GM10266 (cell line): ENCODE measurements at regions not wholly inside any gene's neighbourhood (a gene's known extent, or its start where the extent isn't known, plus 50 kb on each side); places are given as distances from the start of the nearest gene placed in this dataset.
A peak's percentile ranks its signal among the peaks of the same experiment; 100 is the strongest.

Experiments
- DNase-seq: peaks from one replicate; pipeline ENCODE4 v3.0.0; 2012; ENCODE audit errors: extremely low spot score
- CTCF ChIP-seq: IDR thresholded peaks from 2 replicates; pipeline ENCODE4 v1.5.1; 2012; ENCODE audit warnings: mild to moderate bottlenecking, low read depth; ENCODE audit not compliant: control insufficient read depth, insufficient read depth; ENCODE audit errors: missing control alignments

GRCh38 chr1:235019961-235020360 lies 108.7 kb downstream of the TOMM20 start:
- no peak for TF ChIP-seq CTCF

GRCh38 chr1:235019471-235019870 lies 109.2 kb downstream of the TOMM20 start:
- TF ChIP-seq CTCF, result no peak

More at GRCh38 chr1:235019961-235020360, 108.7 kb downstream of the TOMM20 start:
- no peak for DNase-seq

GRCh38 chr1:235018720-235019444 lies 109.8 kb downstream of the TOMM20 start:
- no peak for DNase-seq
- no peak for TF ChIP-seq CTCF

More at GRCh38 chr1:235019471-235019870, 109.2 kb downstream of the TOMM20 start:
- no peak for DNase-seq

- no peak for DNase-seq
- TF ChIP-seq CTCF, result no peak
Measured at GRCh38 chr1:235018161-235018560, 110.5 kb downstream of the TOMM20 start.

GRCh38 chr1:235017719-235018118 lies 110.9 kb downstream of the TOMM20 start:
- no peak for DNase-seq
- no peak for TF ChIP-seq CTCF

GRCh38 chr1:235017191-235017590 lies 111.4 kb downstream of the TOMM20 start:
- no peak for TF ChIP-seq CTCF
- DNase-seq, result no peak

GRCh38 chr1:235015291-235015985 lies 113.2 kb downstream of the TOMM20 start:
- no peak for TF ChIP-seq CTCF

More at GRCh38 chr1:235015291-235015985, 113.2 kb downstream of the TOMM20 start:
- peak; percentile 44 for DNase-seq
